Activated gamma-delta T cell (primary cell): ENCODE measurements at regions not wholly inside any gene's neighbourhood (a gene's known extent, or its start where the extent isn't known, plus 50 kb on each side); places are given as distances from the start of the nearest gene placed in this dataset.
"Not testable (repeated sequence)": the region's sequence is repeated elsewhere in the genome, so short reads cannot be mapped to it uniquely, and the experiment has no call there.

Source experiments
- DNase-seq: peaks from one replicate; lab custom pipeline; 2025; lab: John Stamatoyannopoulos, UW

- no peak for DNase-seq
Observed at GRCh38 chr2:83874712-83875430, 584.2 kb downstream of the SUCLG1 start.

- DNase-seq, result no peak
Observed at GRCh38 chr2:83874066-83874465, 585.0 kb downstream of the SUCLG1 start.

- no peak for DNase-seq
Observed at GRCh38 chr2:83873110-83873509, 586.0 kb downstream of the SUCLG1 start.

- DNase-seq, result no peak
Observed at GRCh38 chr2:83866211-83866610, 592.9 kb downstream of the SUCLG1 start.

- DNase-seq, result no peak
Observed at GRCh38 chr2:83862600-83862999, 596.5 kb downstream of the SUCLG1 start.

- DNase-seq, result no peak
Observed at GRCh38 chr2:83860320-83860719, 598.8 kb downstream of the SUCLG1 start.

- DNase-seq, result no peak
Observed at GRCh38 chr2:83859553-83859952, 599.5 kb downstream of the SUCLG1 start.

- no peak for DNase-seq
Observed at GRCh38 chr2:83851066-83851465, 608.0 kb downstream of the SUCLG1 start.

GRCh38 chr2:83850071-83850725 lies 608.9 kb downstream of the SUCLG1 start:
- DNase-seq, result no peak

GRCh38 chr2:83844490-83844889 lies 614.6 kb downstream of the SUCLG1 start:
- no peak for DNase-seq

GRCh38 chr2:83842421-83842820 lies 616.7 kb downstream of the SUCLG1 start:
- no peak for DNase-seq

- DNase-seq, result no peak
Observed at GRCh38 chr2:83837823-83838222, 621.3 kb downstream of the SUCLG1 start.

GRCh38 chr2:83827618-83828017 lies 631.5 kb downstream of the SUCLG1 start:
- no peak for DNase-seq

GRCh38 chr2:83826577-83826976 lies 632.5 kb downstream of the SUCLG1 start:
- no peak for DNase-seq

- DNase-seq, result no peak
Observed at GRCh38 chr2:83823229-83823628, 635.9 kb downstream of the SUCLG1 start.

GRCh38 chr2:83817511-83817910 lies 641.6 kb downstream of the SUCLG1 start:
- no peak for DNase-seq

- no peak for DNase-seq
Observed at GRCh38 chr2:83808878-83809277, 650.2 kb downstream of the SUCLG1 start.

- DNase-seq, result no peak
Observed at GRCh38 chr2:83802604-83803003, 656.5 kb downstream of the SUCLG1 start.

GRCh38 chr2:83795777-83796176 lies 663.3 kb downstream of the SUCLG1 start:
- no peak for DNase-seq

GRCh38 chr2:83790467-83790866 lies 668.6 kb downstream of the SUCLG1 start:
- DNase-seq, result not testable (repeated sequence)

GRCh38 chr2:83789674-83790073 lies 669.4 kb downstream of the SUCLG1 start:
- not testable (repeated sequence) for DNase-seq

- DNase-seq, result not testable (repeated sequence)
Observed at GRCh38 chr2:83788938-83789566, 670.0 kb downstream of the SUCLG1 start.

GRCh38 chr2:83787189-83787588 lies 671.9 kb downstream of the SUCLG1 start:
- DNase-seq, result no peak
